Endothelial cell (in vitro differentiated cells): ENCODE measurements at regions not wholly inside any gene's neighbourhood (a gene's known extent, or its start where the extent isn't known, plus 50 kb on each side); places are given as distances from the start of the nearest gene placed in this dataset.

Experiments used
- DNase-seq: peaks from one replicate; pipeline ENCODE4 v3.0.0; 2021; ENCODE audit warnings: low spot score
- H3K27ac Mint-ChIP-seq: one replicate; pipeline ENCODE4 v1.8.0; 2021; ENCODE audit warnings: mixed read lengths, inconsistent platforms; ENCODE audit not compliant: unreplicated experiment
- H3K27me3 Mint-ChIP-seq: one replicate; pipeline ENCODE4 v1.8.0; 2021; ENCODE audit warnings: mild to moderate bottlenecking, moderate library complexity, mixed read lengths, inconsistent platforms; ENCODE audit not compliant: unreplicated experiment
- H3K36me3 Mint-ChIP-seq: one replicate; pipeline ENCODE4 v1.8.0; 2021; ENCODE audit warnings: mild to moderate bottlenecking, low read depth, mixed read lengths, inconsistent platforms; ENCODE audit not compliant: unreplicated experiment
- H3K4me1 Mint-ChIP-seq: one replicate; pipeline ENCODE4 v1.8.0; 2021; ENCODE audit warnings: mild to moderate bottlenecking, mixed read lengths, inconsistent platforms; ENCODE audit not compliant: unreplicated experiment
- H3K4me3 Mint-ChIP-seq: one replicate; pipeline ENCODE4 v1.8.0; 2021; ENCODE audit warnings: mild to moderate bottlenecking, mixed read lengths, inconsistent platforms; ENCODE audit not compliant: unreplicated experiment
- H3K9me3 Mint-ChIP-seq: one replicate; pipeline ENCODE4 v1.8.0; 2021; ENCODE audit warnings: mixed read lengths, inconsistent platforms; ENCODE audit not compliant: unreplicated experiment
- CTCF ChIP-seq: fragments of 200-600 bp; sonication (generic); IDR thresholded peaks from one replicate; pipeline ENCODE4 v1.5.0; 2021; ENCODE audit warnings: antibody characterized with exemption; ENCODE audit not compliant: unreplicated experiment

DNA sequence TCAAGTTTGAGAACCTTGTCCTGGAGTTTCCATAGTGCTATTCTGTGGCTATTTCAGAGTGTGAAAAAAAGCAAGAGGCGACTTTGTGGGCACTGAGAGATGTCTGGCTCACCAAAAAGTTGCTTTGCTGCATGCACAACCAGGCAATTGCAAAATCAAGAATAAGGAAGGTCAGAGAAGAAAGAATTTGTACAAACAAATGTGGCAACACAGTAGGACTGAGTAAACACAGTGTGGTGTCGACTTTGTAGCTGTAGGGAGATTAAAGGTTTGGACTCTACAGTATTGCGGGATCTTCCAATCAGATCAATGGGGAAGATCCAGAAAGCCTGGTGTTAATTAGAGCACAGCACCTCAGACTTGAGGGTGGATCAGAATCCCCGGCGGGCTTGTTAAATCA, 88.1 kb upstream of the PLPP4 start:
- TF ChIP-seq CTCF, result no peak
- Mint-ChIP-seq H3K36me3 (no peaks in the 10 kb centered on the region), H3K9me3 (no peaks in the 10 kb centered on the region), H3K27ac (no peak overlapping the region), H3K27me3 (no peaks in the 10 kb centered on the region), H3K4me1 (no peaks in the 10 kb centered on the region), H3K4me3 (no peak overlapping the region)
- no peak for DNase-seq

DNA sequence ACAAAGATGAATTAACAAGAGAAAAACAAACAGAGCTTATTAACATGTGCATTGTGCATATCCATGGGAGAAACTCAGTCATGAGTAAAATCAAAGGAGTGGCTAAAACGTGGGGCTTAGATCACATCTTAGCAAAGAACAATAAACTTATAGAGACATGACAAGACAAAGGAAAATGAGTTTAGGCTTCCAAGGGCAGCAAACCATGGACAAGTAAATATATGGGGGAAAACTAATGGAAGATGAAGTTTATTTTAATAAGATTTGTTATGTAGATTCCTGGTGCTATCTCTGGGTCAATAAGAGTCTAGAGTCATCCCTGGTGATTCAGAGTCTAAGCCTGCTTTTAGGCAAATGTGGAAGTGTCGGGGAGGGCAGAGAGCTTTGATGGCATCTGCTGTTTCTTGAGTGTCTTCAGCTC, 87.2 kb upstream of the PLPP4 start:
- Mint-ChIP-seq H3K27ac (no peak overlapping the region), H3K9me3 (no peaks in the 10 kb centered on the region), H3K36me3 (no peaks in the 10 kb centered on the region), H3K4me3 (no peak overlapping the region), H3K4me1 (no peaks in the 10 kb centered on the region), H3K27me3 (no peaks in the 10 kb centered on the region)
- DNase-seq, result no peak
- TF ChIP-seq CTCF, result no peak

DNA sequence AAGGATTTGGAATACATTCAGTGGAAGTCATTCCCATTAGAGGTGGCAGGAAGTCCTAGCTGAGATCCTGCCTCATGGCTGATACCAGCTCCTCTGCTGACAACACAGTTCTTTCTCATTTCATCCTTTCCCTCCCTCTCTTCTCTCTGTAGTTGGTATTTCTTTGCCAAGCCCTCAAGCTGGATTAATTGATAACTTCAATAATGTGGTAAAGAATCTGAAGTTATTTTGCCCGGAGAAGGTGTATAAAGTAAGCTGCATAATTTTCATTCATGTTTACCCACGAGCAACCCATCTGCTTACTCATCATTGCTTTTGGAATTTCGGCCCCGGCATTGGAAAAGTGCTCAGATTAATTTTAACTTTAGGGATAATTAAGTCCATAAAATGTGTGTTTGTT, 85.2 kb upstream of the PLPP4 start:
- no peak for TF ChIP-seq CTCF
- DNase-seq, result no peak
- no peaks in the 10 kb centered on the region for H3K4me1 Mint-ChIP-seq
- no peaks in the 10 kb centered on the region for H3K27me3 Mint-ChIP-seq
- no peak overlapping the region for H3K27ac Mint-ChIP-seq
- no peaks in the 10 kb centered on the region for H3K36me3 Mint-ChIP-seq
- H3K9me3 Mint-ChIP-seq, result no peaks in the 10 kb centered on the region
- no peak overlapping the region for H3K4me3 Mint-ChIP-seq

DNA sequence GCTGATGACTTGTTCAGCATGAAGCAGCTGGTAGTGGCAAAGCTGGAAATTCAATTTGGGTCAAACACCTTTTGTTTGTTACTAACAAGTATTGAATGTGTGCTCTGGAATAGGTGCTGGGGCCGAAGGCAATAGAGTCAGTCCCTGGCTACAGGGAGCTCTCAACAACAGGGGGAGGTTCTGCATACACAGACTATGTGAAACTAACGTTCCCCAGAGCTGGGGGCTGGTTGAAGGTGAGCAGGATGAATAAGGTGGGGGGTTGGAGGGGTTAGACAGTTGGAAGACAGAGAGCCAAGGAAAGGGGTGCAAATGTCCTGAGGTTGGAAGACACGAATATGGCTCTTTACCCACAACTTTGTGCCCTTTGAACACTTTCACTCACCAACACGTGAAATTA, 84.1 kb upstream of the PLPP4 start:
- Mint-ChIP-seq H3K27me3 (no peaks in the 10 kb centered on the region), H3K4me1 (no peaks in the 10 kb centered on the region), H3K4me3 (no peak overlapping the region), H3K9me3 (no peaks in the 10 kb centered on the region), H3K36me3 (no peaks in the 10 kb centered on the region), H3K27ac (no peak overlapping the region)
- no peak for DNase-seq
- no peak for TF ChIP-seq CTCF

DNA sequence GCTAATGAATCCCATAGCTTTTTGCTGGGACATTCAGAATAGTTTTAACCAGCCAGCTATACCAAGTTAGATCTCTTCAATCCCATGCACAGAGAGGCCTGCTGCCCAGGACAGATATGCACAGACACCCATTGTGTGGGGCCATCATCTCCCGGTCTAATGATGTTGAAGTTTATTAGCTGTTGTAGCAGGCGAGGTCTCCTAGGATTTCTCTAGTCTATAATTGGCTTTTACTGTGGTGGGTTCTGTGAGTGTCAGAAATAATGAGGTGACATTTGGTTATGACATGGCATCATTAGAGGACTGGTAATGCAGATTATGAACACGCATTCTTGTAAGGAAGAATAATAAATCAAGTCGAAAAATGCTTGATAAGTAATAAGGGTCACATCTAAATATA, 81.4 kb upstream of the PLPP4 start:
- TF ChIP-seq CTCF, result no peak
- no peak overlapping the region for H3K27ac Mint-ChIP-seq
- no peaks in the 10 kb centered on the region for H3K4me1 Mint-ChIP-seq
- no peaks in the 10 kb centered on the region for H3K9me3 Mint-ChIP-seq
- no peaks in the 10 kb centered on the region for H3K27me3 Mint-ChIP-seq
- DNase-seq, result no peak
- no peak overlapping the region for H3K4me3 Mint-ChIP-seq
- no peaks in the 10 kb centered on the region for H3K36me3 Mint-ChIP-seq
